DMS114 treated with DMSO at 0.1 percent for 48 hours (cell line): ENCODE measurements at regions not wholly inside any gene's neighbourhood (a gene's known extent, or its start where the extent isn't known, plus 50 kb on each side); places are given as distances from the start of the nearest gene placed in this dataset.

ENCODE experiments used
- DNase-seq: peaks from one replicate; lab custom pipeline; 2025; ENCODE audit not compliant: unreplicated experiment; lab: John Stamatoyannopoulos, UW

DNA sequence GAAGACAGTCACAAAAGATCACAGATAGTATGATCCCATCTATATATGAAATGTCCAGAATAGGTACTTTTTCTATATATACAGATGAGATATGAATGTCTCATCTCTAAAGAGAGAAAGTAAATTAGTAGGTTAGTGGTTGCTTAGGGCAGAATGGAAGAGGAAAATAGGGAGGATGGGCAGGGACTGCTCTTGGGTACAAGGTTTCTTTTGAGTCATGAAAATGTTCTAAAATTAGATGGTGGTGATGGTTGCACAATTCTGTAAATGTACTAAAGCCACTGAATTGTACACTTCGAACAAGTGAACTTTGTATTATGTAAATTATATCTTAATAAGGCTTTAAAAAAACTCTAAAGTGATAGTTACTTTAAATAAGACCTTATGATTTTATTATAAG lies 59.6 kb upstream of the GRAMD2B start:
- DNase-seq = no peak

DNA sequence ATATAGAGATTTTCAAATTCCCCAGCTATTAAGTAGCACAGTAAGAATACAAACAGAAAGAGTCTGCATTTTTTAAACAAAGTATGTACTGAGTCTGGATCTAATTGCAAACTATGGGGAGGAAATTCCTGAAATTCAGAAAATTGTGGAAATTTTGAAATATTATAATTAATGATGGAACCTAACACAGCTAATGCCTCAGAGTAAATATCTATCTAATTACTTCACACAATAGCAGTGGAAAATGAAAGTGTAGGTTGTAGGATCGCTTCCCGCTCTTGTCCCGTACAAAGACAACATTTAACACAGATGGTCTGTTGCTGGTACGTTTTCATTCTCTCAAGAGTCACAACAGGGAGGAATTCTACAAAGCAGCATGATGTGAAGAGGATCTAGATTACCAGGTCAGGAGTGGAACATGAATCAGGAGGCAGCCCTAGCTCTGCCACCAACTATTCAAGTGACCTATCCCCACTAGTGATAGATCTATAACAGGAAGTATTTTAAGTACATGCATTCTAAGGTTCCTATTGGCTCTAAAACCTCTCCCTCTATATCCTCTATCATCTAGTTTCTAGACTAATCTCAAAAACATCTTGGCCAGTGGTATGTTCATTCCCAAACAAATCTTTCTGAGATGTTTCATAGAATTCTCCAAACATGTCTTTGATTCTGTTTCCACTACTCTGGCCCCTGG lies 58.9 kb upstream of the GRAMD2B start:
- DNase-seq = no peak

DNA sequence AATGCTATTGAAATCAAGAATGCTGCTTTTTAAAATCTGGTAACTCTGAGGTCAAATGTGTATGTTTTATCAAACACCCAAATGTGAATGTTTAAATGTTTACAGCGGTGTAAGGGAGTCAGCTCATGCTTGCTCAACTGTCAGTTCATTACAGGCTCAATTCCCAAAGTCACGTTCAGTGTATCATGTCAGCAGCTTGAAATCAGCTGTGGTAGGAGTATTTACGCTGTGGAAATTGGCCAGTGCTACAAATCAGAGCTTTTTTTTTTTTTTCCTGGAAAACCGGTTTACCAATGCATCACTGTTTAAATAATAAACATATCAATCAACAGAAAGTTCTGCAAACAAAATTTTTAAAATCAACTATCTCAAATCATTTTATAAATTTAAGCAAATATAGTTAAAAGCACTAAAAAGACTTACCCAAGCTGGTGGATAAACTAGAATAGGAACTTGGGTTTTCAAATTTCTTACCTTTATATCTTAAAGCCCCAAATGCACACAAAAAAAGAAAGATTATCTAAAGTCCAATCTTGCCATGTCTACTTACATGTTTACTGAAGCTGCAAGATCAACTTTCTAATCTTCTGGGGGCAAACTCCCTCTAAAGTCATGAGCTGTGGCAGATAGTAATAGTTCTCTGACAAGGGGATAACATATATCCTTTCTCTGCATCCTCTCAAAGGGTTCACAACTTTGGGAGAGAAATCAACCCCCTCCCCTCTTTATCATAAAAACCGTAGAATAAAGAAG lies 57.6 kb upstream of the GRAMD2B start:
- DNase-seq = no peak

DNA sequence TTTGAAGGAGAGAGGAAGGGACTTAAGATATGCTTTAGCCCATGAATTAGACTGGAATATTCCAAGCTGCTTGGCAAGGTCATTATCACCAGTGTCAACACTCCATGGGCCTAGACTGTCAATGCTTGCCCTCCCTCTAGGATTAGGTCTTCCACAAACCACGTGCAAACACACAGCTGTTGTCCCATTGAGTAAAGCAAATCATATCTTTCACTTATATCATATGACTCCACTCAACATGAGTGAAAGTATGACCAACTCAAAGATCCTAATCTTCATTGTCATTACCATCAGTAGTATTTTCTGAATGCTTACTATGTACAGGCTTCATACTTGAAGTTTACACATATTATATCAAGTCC lies 57.0 kb upstream of the GRAMD2B start:
- no peak for DNase-seq

DNA sequence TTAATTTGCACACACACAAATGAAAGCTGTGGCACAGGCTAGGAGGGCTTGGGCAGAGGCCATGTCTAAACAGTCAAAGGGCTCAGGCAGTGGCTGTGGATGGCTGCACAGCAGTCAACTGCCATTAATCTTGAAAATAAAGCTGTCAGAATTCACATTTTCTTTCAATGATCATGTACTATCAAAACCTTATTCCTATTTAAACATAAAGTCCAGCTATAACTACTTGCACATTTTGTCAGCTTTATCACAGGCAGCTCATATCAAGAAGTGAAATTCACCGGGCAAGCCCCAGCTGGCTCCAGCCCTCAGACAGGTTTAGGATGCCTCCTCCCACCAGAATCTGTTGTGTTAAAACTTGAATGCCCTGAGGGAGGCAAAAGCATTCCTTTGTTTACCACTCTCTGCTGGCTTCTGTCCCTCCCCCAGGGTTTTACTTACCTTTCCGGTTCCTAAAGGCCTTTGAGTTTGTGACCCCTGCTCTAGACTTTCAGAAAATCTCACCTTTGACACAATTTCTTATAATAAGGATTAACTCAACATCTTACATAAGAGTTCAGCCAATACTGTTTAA lies 54.9 kb upstream of the GRAMD2B start:
- no peak for DNase-seq

DNA sequence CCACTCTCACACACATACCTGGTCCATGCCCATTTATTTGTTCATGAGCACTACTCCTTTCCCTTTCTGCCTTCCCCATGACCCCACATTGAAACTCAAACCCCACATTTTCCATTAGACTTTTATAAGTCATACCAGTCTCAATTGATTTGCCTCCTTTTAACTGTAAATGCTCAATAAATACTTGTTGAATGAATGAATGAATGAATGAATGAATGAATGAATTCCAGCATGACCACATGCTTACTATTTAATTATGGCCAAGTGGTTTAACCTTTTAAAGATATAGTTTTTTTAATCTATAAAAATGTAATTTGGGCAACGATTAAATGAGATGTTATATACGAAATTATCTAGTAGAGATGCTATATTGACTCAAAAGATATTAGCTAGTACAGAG lies 54.1 kb upstream of the GRAMD2B start:
- no peak for DNase-seq

DNA sequence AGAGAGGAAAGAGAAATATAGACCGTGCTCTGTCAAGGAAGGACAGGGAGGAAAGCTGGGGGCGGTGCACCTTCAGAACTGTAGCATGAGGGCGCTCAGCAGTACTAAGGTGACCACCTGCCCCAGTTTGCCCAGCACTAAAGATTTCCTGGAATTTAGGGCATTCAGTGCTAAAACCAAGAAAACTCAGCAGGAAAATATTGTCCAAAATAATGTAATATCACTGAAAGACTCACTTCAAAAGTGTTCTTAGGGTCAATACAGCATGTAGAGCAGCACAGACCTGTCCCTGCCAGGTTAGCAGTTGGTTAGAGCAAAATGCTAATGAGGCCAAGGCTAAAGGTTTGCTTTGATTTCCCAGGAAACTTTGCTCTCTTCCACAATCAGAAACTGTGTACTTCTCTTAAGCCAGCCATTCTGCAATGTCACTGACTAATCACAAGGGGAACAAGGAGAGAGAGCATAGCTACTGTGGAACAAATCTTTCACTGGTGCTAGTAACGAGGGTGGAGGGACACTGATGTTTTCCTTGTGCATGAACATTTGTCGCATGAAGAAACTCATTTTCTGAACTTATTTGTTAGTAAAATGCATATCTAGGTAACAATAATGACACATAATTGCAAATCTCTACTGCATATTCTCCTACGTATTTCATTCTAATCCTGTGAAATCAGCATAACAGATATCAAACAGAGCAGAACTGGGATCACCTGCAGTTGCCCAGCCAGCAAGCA lies 53.0 kb upstream of the GRAMD2B start:
- peak; percentile 19 for DNase-seq

DNA sequence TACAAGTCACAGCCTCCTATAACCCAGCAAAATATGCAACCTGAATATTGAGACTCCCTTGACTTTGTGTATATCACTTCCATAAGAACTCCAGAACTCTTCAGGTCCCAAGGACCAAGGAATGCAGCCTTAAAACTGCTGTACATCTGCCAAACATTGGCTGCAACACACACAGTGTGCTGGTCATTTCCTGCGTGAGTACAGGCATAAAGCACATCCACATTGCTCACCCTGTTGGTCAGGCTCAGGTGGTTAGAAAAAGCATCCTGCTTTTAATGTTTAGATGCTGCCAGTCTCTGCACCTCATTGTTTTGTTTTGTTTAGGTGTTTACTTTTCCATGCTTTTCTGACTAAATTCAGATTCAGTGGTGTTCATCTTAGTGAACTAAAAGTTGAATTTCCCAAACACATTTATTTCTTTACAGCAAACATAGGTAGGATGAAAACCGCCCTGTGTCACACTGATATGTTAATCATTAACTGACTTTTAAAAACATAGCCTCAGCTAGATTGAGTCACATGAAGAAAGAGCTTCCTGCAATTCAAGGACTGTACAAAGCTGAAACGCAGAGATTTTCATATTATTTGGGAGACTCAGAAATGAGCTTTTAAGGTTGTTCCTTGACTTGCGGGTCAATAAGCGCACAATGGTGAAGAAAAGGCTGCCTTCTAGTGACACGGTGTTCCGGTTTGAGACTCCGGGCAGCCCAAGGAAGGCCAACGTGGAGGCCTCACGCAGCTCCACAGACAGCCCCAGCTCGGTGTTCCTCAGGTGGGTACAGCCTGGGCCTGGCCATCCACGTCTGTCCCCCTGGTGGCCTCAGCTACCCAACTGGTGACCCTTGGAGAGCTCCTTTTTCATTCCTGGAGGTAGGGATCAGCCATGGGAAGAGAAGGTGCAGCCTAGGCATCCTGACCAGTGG lies 52.2 kb upstream of the GRAMD2B start:
- DNase-seq = no peak

DNA sequence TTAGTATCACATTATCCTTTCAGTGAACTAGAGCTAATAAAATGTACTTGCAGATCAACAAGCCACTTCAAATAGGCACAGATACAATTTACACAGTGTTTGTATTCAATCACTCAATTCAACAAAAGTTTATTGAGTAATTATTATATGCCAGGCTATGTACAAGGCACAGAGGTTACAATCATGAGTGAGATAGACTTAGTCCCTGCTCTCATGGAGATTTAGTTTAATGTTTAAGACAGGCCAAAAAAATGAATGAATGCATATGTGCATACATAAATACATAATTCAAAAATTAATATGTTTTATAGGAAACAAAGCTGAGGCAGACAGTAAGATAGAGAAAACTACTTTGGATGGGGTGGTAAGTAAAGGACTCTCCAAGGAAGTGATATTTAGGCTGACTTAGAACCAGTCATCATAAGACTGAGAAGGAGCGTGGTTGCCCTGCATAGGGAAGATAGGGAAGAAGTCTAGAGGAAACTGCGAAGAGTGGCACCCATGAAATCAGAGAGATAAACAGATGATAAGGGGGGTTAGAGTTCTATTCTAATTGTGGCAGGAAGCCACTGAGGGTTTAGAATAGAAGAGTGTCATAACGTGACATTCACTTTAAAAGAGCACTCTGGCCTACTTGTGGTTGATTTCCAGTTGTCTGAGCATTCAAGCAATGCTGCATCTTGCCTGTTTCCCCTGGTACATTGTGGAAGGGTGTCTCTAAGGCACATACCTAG lies 49.7 kb upstream of the GRAMD2B start:
- no peak for DNase-seq
